IPS DF 4.7 (cell line): ENCODE measurements at regions not wholly inside any gene's neighbourhood (a gene's known extent, or its start where the extent isn't known, plus 50 kb on each side); places are given as distances from the start of the nearest gene placed in this dataset.

ENCODE experiments used
- DNase-seq: peaks from one replicate; pipeline ENCODE4 v3.0.0-alpha.2; 2013; ENCODE audit warnings: low spot score; ENCODE audit errors: extremely low read depth

DNA sequence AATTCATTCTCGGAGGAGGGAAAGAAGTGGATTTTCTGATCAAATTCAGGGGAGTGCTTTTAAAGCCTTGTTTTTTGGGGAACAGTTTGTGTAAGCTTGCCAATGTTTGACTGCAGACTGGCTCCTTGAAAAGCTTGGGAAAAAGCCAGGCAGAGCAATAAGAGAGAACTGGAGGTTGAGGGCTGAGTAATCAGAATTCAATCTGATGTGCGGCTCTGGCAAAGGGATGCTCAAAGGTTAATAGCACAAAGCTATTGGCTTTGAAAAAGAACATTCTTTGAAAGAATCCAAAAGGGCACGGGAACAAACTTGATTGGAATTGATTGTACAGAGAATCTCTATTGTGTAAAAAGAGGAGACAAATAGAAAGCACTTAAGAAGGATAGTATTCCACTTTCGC lies 279.3 kb downstream of the YTHDC2 start:
- no peak for DNase-seq

GRCh38 chr5:113794981-113795380 lies 281.5 kb downstream of the YTHDC2 start:
- DNase-seq, result no peak

DNA sequence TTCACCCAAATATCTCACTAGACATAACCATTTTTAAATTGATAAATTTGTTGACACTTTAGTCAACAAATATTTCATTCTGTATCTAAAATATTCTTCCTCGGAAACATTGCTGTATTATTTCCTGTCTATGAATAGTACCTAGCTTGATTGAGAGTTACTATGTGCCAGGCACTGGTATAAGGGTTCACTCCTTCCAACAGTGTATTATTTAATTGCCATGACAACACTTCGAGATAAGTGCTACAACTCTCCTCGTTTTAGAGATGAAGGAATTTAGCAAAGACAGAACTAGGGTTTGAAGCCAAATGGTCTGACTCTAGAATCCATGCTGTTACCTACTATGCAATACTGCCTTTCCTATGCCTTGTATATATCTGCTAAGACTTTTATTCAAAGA lies 287.2 kb downstream of the YTHDC2 start:
- DNase-seq, result no peak

DNA sequence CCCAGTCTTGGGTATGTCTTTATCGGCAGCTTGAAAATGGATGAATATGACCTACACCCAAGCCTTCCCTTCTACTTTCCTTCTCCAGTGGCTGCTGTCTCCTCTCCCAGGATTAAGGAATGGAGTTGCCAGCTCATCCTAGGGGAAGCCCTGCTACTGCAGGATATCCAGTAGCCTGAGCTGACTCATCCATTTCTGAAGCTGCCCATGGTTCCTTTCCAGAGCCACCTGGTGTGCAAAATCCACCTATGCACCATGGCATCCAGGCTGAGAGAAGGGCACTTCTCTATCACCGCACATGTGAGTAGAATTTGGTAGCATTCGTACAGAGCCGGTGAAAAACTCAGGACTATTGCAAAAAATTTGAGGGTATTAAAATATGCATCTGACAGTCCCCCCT lies 290.8 kb downstream of the YTHDC2 start:
- no peak for DNase-seq

GRCh38 chr5:113804943-113805342 lies 291.4 kb downstream of the YTHDC2 start:
- DNase-seq, result no peak

GRCh38 chr5:113806250-113806649 lies 292.8 kb downstream of the YTHDC2 start:
- peak; percentile 19 for DNase-seq

- DNase-seq, result no peak
These were observed 293.4 kb downstream of the YTHDC2 start for GRCh38 chr5:113806904-113807303.

DNA sequence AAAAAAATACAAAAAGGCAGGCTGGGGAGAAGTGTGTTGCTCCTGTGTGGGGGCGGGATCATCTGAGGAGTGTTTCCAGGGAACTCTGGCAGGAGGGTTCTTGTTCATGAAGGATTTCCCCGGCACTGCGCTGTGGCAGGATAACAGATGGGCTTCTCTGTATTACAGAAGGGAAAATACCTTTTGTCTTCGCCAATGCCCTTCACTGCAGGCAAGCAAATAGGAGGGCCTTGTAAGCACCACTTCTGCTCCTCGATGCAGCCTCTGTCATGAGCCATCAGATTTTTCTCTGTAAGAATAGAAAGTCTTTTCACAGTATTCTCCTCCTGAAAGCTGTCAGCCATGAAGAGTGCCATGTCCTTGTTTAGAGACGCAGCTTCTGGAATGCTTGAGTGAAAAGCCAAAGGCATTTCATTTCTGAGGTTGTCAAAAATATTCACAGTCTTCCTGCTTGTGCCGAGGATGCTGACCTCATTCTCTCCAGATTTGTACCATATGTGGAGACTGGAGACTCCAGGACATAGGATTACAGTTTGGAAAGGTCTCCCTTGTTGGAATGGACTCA lies 294.0 kb downstream of the YTHDC2 start:
- DNase-seq, result no peak

DNA sequence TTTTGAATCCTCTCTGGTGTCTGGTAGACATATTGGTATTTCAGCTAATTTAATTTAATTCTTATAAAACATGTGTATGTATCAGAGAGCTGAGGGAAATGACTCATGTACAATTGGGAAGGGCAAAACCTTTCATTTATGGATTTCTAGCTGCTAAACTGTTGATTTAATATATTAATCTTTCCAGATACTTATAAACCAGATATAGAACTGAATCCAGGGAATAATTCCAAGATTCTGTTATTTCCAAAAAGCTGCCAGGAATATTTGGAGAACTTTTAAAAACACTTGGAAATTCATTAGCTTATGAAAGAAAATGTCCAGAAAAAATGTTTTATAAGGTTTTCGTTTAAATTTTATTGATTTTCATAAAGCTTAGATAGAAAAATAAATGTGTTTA lies 295.5 kb downstream of the YTHDC2 start:
- DNase-seq, result no peak

DNA sequence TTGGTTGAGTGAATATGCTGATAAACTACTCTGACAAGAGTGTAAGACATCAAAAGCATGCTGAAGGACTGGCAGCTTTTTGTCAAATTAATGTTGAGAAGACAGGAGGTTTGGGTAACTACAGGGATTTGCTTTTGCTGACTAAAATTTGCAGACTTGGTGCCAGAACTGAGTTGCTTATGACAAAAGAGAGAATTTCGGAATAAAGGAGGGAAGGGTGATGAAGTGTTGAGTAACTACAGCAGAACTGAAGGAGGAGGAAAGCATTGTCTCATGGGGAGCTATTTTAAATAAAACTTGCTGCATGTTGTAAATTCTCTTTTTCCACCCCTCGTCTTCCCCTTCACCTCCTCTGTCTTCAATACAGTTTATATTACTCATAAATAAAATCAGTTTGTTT lies 296.1 kb downstream of the YTHDC2 start:
- DNase-seq, result no peak

DNA sequence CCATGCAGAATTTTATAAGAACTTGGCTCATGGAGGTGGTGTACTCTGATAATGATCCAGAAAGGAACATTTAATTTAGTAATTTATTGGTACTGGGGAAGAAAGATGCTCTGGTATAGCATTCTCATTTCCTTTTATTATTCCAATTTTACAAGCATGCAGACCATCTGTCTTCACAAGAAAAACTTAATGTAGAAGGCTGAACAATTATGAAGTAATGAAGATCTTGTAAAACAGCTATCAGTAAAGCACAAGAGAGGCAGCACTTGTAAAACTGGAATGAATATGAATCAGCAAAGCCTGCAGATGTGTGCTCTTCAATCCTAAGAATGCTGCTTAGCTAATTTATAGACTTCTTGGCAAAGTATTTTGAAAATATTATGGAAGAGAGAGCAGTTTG lies 300.0 kb downstream of the YTHDC2 start:
- DNase-seq, result no peak

DNA sequence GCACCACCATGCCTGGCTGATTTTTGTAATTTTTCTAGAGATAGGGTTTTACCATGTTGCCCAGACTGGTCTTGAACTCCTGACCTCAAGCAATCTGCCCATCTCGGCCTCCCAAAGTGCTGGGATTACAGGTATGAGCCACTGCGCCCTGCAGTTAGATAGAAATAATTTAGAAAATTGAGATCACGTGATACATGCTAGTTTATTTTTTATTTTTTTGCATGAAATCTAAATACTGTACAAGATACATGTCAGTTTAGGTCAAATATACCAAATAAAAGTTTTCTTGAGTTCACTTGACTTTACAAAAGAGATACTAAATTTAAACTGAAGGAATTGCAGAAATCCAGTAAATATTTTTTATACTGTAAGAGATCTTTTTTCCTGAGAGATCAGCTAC lies 304.2 kb downstream of the YTHDC2 start:
- DNase-seq, result no peak

- no peak for DNase-seq
These were observed 310.2 kb downstream of the YTHDC2 start for GRCh38 chr5:113823696-113824095.

- no peak for DNase-seq
These were observed 310.8 kb downstream of the YTHDC2 start for GRCh38 chr5:113824307-113824706.

- no peak for DNase-seq
These were observed 311.7 kb downstream of the YTHDC2 start for GRCh38 chr5:113825176-113825575.

DNA sequence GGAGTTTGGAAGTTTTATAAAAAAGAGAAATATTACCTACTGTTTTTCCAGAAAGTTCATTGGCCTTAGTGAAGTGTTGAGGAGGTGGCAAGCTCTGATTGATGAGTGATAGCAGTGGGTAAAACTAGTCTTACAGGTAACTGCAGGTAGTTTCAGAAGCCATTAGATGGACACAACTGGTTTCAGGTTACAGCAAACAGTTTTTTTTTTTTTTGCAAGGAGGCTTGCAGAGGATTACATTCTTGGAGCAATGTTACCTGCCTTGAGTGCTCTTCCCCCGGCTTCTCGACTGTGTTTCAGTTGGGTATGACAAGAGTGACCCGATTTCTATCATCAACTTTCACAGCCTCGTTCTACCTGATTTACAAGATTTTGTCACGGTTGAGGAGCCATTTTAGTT lies 333.4 kb downstream of the YTHDC2 start:
- no peak for DNase-seq

- no peak for DNase-seq
These were observed 350.9 kb downstream of the YTHDC2 start for GRCh38 chr5:113864437-113864836.

DNA sequence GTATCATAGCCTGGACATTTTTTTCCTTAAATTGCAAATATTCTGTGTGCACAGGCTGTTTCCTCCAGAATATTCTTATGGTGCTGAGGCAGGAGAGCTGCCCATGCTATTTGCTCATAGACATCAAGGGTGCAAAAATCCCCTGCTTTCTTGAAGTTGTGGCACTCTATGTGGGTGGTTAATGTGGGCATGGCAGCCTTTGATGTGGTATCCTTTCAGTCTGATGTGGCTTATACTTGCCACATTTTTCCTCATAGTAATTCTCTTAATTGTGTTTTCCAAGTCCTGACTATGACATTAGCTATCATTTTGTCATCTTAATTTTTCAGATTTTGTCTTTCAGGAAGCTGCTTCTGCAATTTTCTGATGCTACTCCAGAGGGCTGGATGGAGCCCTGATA lies 353.3 kb downstream of the YTHDC2 start:
- no peak for DNase-seq

- no peak for DNase-seq
These were observed 356.1 kb downstream of the YTHDC2 start for GRCh38 chr5:113869611-113870010.

DNA sequence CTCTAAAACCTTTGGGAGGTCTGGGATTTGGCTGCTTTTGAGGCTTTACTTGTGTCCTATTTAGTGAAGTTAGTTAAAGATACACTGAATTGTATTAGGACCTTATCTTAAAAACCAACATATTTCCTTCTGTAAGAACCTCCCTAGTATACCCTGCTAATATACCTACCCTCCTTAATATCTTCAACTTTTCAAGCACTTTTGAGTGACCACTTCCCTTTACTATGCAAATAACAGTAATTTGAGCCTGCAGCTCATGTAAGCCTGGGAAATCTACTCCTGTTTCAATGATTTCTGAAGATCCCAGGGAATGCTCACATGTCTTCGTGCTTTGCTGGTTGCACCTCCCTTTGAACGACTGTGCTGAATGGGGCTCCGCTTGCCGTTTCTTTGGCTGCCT lies 358.5 kb downstream of the YTHDC2 start:
- no peak for DNase-seq

GRCh38 chr5:113875096-113875495 lies 361.6 kb downstream of the YTHDC2 start:
- DNase-seq, result no peak

- DNase-seq, result no peak
These were observed 378.0 kb downstream of the YTHDC2 start for GRCh38 chr5:113891491-113891890.

DNA sequence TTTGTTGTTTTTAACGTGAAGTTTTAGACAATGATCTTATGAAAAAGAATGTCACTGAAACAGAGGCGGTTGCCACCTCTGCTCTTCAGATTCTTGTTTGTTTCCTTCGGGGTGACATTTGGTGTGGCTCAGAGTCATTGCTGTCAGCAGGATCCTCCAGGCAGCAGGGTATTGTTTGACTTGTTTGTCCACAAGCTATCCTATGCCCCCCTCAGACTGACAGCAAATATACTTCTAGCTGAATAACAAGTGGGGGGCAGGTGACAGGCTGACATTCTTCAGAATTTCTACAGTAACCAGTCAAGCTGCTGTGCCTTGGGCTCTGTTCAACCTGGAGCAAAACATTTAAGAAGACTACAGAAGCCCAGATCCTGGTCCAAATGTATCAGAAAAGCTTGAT lies 383.3 kb downstream of the YTHDC2 start:
- no peak for DNase-seq

DNA sequence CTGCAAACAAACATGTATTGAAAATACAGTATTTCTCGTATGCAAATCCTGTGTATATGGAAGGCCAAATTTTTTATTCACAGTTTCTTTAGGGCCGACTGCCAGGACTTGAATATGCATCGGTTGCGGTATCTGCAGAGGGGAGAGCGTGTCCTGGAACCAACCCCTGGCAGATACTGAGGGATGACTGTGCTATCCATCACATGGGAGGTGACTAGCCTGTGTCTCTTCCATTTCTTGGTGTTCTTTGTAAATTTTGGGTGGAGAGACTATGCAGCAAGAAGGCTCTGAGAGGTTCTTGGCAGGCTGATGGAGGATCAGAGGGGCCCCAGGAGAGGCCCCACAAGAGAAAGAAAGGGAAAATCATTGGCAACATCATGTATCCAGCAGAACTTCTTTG lies 384.3 kb downstream of the YTHDC2 start:
- DNase-seq, result no peak
